ENCODE measurements at regions not wholly inside any gene's neighbourhood (a gene's known extent, or its start where the extent isn't known, plus 50 kb on each side); places are given as distances from the start of the nearest gene placed in this dataset.

DNA sequence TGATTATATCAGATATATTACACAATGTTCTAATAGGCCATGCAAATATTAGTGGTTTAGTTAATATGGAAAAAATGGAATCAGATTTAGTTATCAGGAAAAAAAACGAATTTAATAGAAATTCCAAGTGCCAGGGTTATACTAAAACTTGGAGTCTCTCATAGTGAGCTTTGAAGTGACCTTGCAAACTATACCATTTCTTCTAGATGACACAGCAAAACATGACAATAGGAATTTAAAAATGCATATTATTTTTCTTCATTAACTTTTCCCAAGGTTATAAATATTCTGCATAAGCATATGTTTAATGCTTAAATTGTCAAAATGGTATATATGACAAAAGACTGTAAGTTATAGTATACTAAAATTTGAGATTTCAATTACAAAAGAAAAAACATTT, 250.1 kb upstream of the DCN start:
- no peak for DNase-seq (ENCODE audit: low spot score)
- H3K79me2 ChIP-seq (ENCODE audit: insufficient read depth, low read depth, low read length): no peaks in the 10 kb centered on the region
- intact Hi-C loops (cut with micrococcal nuclease; ENCODE audit: unreplicated experiment): no loop called here
- POLR2A ChIA-PET: no interaction called here
- H4K20me1 ChIP-seq (ENCODE audit: insufficient read depth, low read length): no peaks in the 10 kb centered on the region
- TF ChIP-seq EZH2phosphoT487 (IDR thresholded peaks at IDR 0.05; ENCODE audit: borderline replicate concordance, low read depth, low read length) (no peak), CTCF (conservative IDR thresholded peaks at IDR 0.05; ENCODE audit: low read length) (no peak)
- no peaks in the 10 kb centered on the region for H3K9me2 ChIP-seq (ENCODE audit: insufficient read depth, low read length)
- no peaks in the 10 kb centered on the region for H3K4me1 ChIP-seq (ENCODE audit: insufficient read depth, low read length, poor library complexity, severe bottlenecking)
- no peak overlapping the region for H3K4me2 ChIP-seq (ENCODE audit: low read length)
- no peak overlapping the region for H3K27ac ChIP-seq (ENCODE audit: low read depth, low read length, poor library complexity, severe bottlenecking)
- no peak overlapping the region for H2AFZ ChIP-seq (ENCODE audit: low read length)
- CTCF ChIA-PET (ENCODE audit: unreplicated experiment): no interaction called here
- no TSS peak for BruUV-seq (replicated peaks)
- H3K36me3 ChIP-seq (ENCODE audit: insufficient read depth, low read length): no peaks in the 10 kb centered on the region
- no peaks in the 10 kb centered on the region for H3K9me3 ChIP-seq (ENCODE audit: low read length)
- H3K4me3 ChIP-seq (ENCODE audit: low read depth, low read length, poor library complexity, severe bottlenecking): no peak overlapping the region

GRCh38 chr12:91432089-91432488, 249.5 kb upstream of the DCN start:
- H3K4me2 ChIP-seq (ENCODE audit: low read length): no peak overlapping the region
- H3K36me3 ChIP-seq (ENCODE audit: insufficient read depth, low read length): no peaks in the 10 kb centered on the region
- DNase-seq (ENCODE audit: low spot score): no peak
- H2AFZ ChIP-seq (ENCODE audit: low read length): no peak overlapping the region
- no peaks in the 10 kb centered on the region for H3K9me2 ChIP-seq (ENCODE audit: insufficient read depth, low read length)
- no peaks in the 10 kb centered on the region for H4K20me1 ChIP-seq (ENCODE audit: insufficient read depth, low read length)
- BruUV-seq (replicated peaks): no TSS peak
- no peak for TF ChIP-seq CTCF (conservative IDR thresholded peaks at IDR 0.05; ENCODE audit: low read length)
- no peak for TF ChIP-seq EZH2phosphoT487 (IDR thresholded peaks at IDR 0.05; ENCODE audit: borderline replicate concordance, low read depth, low read length)
- ChIA-PET CTCF (ENCODE audit: unreplicated experiment) (no interaction called here), POLR2A (no interaction called here)
- no peak overlapping the region for H3K27ac ChIP-seq (ENCODE audit: low read depth, low read length, poor library complexity, severe bottlenecking)
- no peaks in the 10 kb centered on the region for H3K4me1 ChIP-seq (ENCODE audit: insufficient read depth, low read length, poor library complexity, severe bottlenecking)
- intact Hi-C loops (cut with micrococcal nuclease; ENCODE audit: unreplicated experiment): no loop called here
- no peaks in the 10 kb centered on the region for H3K79me2 ChIP-seq (ENCODE audit: insufficient read depth, low read depth, low read length)
- no peak overlapping the region for H3K4me3 ChIP-seq (ENCODE audit: low read depth, low read length, poor library complexity, severe bottlenecking)
- no peaks in the 10 kb centered on the region for H3K9me3 ChIP-seq (ENCODE audit: low read length)

DNA sequence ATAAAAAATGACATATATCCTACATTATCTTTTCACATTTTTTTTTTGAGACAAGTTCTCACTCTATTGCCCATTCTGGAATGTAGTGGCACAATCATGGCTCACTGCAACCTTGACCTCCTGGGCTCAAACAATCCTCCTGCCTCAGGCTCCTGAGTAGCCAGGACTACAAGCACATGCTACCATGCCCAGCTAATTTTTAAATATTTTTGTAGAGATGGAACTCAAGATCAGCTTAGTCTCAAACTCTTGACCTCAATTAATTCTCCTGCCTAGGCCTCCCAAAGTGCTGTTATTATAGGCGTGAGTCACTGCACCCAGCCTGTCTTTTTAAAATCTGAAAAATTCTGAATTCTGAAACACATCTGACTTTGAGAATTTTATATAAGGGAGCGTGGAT, 241.9 kb upstream of the DCN start:
- Histone ChIP-seq H3K27ac (ENCODE audit: low read depth, low read length, poor library complexity, severe bottlenecking) (no peak overlapping the region), H3K4me1 (ENCODE audit: insufficient read depth, low read length, poor library complexity, severe bottlenecking) (no peaks in the 10 kb centered on the region), H4K20me1 (ENCODE audit: insufficient read depth, low read length) (no peaks in the 10 kb centered on the region), H3K9me3 (ENCODE audit: low read length) (no peaks in the 10 kb centered on the region), H3K4me2 (ENCODE audit: low read length) (no peak overlapping the region), H3K9me2 (ENCODE audit: insufficient read depth, low read length) (no peaks in the 10 kb centered on the region), H2AFZ (ENCODE audit: low read length) (no peak overlapping the region), H3K79me2 (ENCODE audit: insufficient read depth, low read depth, low read length) (no peaks in the 10 kb centered on the region), H3K36me3 (ENCODE audit: insufficient read depth, low read length) (no peaks in the 10 kb centered on the region), H3K4me3 (ENCODE audit: low read depth, low read length, poor library complexity, severe bottlenecking) (no peak overlapping the region)
- DNase-seq (ENCODE audit: low spot score): no peak
- CTCF ChIA-PET (ENCODE audit: unreplicated experiment): no interaction called here
- no TSS peak for BruUV-seq (replicated peaks)
- POLR2A ChIA-PET: no interaction called here
- TF ChIP-seq EZH2phosphoT487 (IDR thresholded peaks at IDR 0.05; ENCODE audit: borderline replicate concordance, low read depth, low read length) (no peak), CTCF (conservative IDR thresholded peaks at IDR 0.05; ENCODE audit: low read length) (no peak)
- intact Hi-C loops (cut with micrococcal nuclease; ENCODE audit: unreplicated experiment): no loop called here
